ENCODE measurements at regions not wholly inside any gene's neighbourhood (a gene's known extent, or its start where the extent isn't known, plus 50 kb on each side); places are given as distances from the start of the nearest gene placed in this dataset.

GRCh38 chr5:100043475-100043874 lies 491.7 kb upstream of the FAM174A start:
- Histone ChIP-seq H3K79me2 (ENCODE audit: insufficient read depth) (no peaks in the 10 kb centered on the region), H3K4me3 (ENCODE audit: low read depth in 2 of 2, low read length in 1 of 2) (no peak overlapping the region), H2AFZ (ENCODE audit: low read depth) (no peak overlapping the region), H3K4me2 (no peak overlapping the region), H3K36me3 (replicated peaks in 1 of 2; ENCODE audit: control insufficient read depth in 1 of 2, insufficient read depth in 2 of 2, low read length in 1 of 2) (no peaks in the 10 kb centered on the region), H3F3A (replicated peaks; ENCODE audit: insufficient read depth) (no peaks in the 10 kb centered on the region), H3K9ac (no peak overlapping the region), H3K9me2 (no peaks in the 10 kb centered on the region), H3K4me1 (ENCODE audit: control insufficient read depth in 1 of 2, insufficient read depth in 2 of 2, low read depth in 1 of 2, low read length in 1 of 2) (no peaks in the 10 kb centered on the region), H3K27me3 (ENCODE audit: insufficient read depth) (no peaks in the 10 kb centered on the region), H3K27ac (ENCODE audit: low read depth in 2 of 2, low read length in 1 of 2) (no peak overlapping the region), H3K9me3 (no peaks in the 10 kb centered on the region), H4K20me1 (ENCODE audit: insufficient read depth) (no peaks in the 10 kb centered on the region)
- POLR2A ChIA-PET = no interaction called here
- CTCF ChIA-PET = no interaction called here
- TF ChIP-seq POLR2AphosphoS5 (IDR thresholded peaks at IDR 0.05; ENCODE audit: low read depth, low read length) (no peak), FOXJ3 (CRISPR knock-in tag; IDR thresholded peaks at IDR 0.05) (no peak), IRF3 (IDR thresholded peaks at IDR 0.05; ENCODE audit: low read depth, low read length) (no peak), SIN3A (IDR thresholded peaks at IDR 0.05; ENCODE audit: borderline replicate concordance, low read depth, low read length) (no peak), ZBTB33 (IDR thresholded peaks at IDR 0.05; ENCODE audit: borderline replicate concordance, low read depth) (no peak), NRF1 (IDR thresholded peaks at IDR 0.05; ENCODE audit: low read depth, low read length) (no peak), NFIC (IDR thresholded peaks at IDR 0.05; ENCODE audit: borderline replicate concordance) (no peak)
- 6% methylated on average over 2 of the region's 2 CpGs for WGBS (ENCODE audit: low lambda C conversion rate)
- no peak for DNase-seq

GRCh38 chr5:100026606-100027005 lies 508.6 kb upstream of the FAM174A start:
- no peaks in the 10 kb centered on the region for H3K27me3 ChIP-seq (ENCODE audit: insufficient read depth)
- no peaks in the 10 kb centered on the region for H3F3A ChIP-seq (replicated peaks; ENCODE audit: insufficient read depth)
- no peaks in the 10 kb centered on the region for H3K36me3 ChIP-seq (replicated peaks in 1 of 2; ENCODE audit: control insufficient read depth in 1 of 2, insufficient read depth in 2 of 2, low read length in 1 of 2)
- no peaks in the 10 kb centered on the region for H3K9me3 ChIP-seq
- 0 out of 2 replicates have a peak, but pooled peaks cover 3% of the 10 kb centered on the region for H3K9me2 ChIP-seq
- H3K4me1 ChIP-seq (ENCODE audit: control insufficient read depth in 1 of 2, insufficient read depth in 2 of 2, low read depth in 1 of 2, low read length in 1 of 2) = no peaks in the 10 kb centered on the region
- no peaks in the 10 kb centered on the region for H4K20me1 ChIP-seq (ENCODE audit: insufficient read depth)
- no peak overlapping the region for H2AFZ ChIP-seq (ENCODE audit: low read depth)
- ChIA-PET CTCF (no interaction called here), POLR2A (no interaction called here)
- no peak overlapping the region for H3K4me3 ChIP-seq (ENCODE audit: low read depth in 2 of 2, low read length in 1 of 2)
- H3K9ac ChIP-seq = no peak overlapping the region
- H3K27ac ChIP-seq (ENCODE audit: low read depth in 2 of 2, low read length in 1 of 2) = no peak overlapping the region
- 3% methylated on average over 2 of the region's 2 CpGs for WGBS (ENCODE audit: low lambda C conversion rate)
- no peak overlapping the region for H3K4me2 ChIP-seq
- no peaks in the 10 kb centered on the region for H3K79me2 ChIP-seq (ENCODE audit: insufficient read depth)
- DNase-seq = no peak
- no peak for TF ChIP-seq CTCF (IDR thresholded peaks at IDR 0.05)
- TF ChIP-seq ELF1 (IDR thresholded peaks at IDR 0.05) = no peak
- no peak for TF ChIP-seq MAX (IDR thresholded peaks at IDR 0.05; ENCODE audit: low read depth)
- no peak for TF ChIP-seq TAF1 (IDR thresholded peaks at IDR 0.05; ENCODE audit: borderline replicate concordance, low read depth, low read length)
- TF ChIP-seq TEAD4 (IDR thresholded peaks at IDR 0.05; ENCODE audit: borderline replicate concordance, insufficient read depth) = no peak
- no peak for TF ChIP-seq GATA2 (CRISPR knock-in tag; IDR thresholded peaks at IDR 0.05)
- TF ChIP-seq SMC3 (IDR thresholded peaks at IDR 0.05; ENCODE audit: low read depth, low read length) = no peak
- no peak for TF ChIP-seq ZBTB33 (IDR thresholded peaks at IDR 0.05; ENCODE audit: borderline replicate concordance, low read depth)
- no peak for TF ChIP-seq MXI1 (IDR thresholded peaks at IDR 0.05; ENCODE audit: low read depth, low read length)
- TF ChIP-seq RFX5 (IDR thresholded peaks at IDR 0.05; ENCODE audit: low read length) = no peak
- TF ChIP-seq PBX3 (IDR thresholded peaks at IDR 0.05) = no peak
- TF ChIP-seq FOXM1 (IDR thresholded peaks at IDR 0.05; ENCODE audit: low read depth) = no peak
- no peak for TF ChIP-seq RCOR1 (IDR thresholded peaks at IDR 0.05; ENCODE audit: low read length)
- TF ChIP-seq USF1 (IDR thresholded peaks at IDR 0.05; ENCODE audit: borderline replicate concordance, low read depth) = no peak
- no peak for TF ChIP-seq GABPA (IDR thresholded peaks at IDR 0.05; ENCODE audit: low read depth)

All from SK-N-SH (cell line).